Skin epidermis (tissue), 12 donors: ENCODE measurements at regions not wholly inside any gene's neighbourhood (a gene's known extent, or its start where the extent isn't known, plus 50 kb on each side); places are given as distances from the start of the nearest gene placed in this dataset.

Source experiments
- H3K27ac ChIP-seq, 21 experiments: fragments of 200-600 bp; sonication (generic) in 11 of 21; one replicate each; pipeline ENCODE4 v1.5.0; 2020; ENCODE audit warnings: mild to moderate bottlenecking in 3 of 21, inconsistent platforms in 2 of 21, moderate library complexity in 2 of 21
- H3K4me3 ChIP-seq, 7 experiments: fragments of 200-600 bp; sonication (generic) in 2 of 7; one replicate each; pipeline ENCODE4 v1.5.0; 2020; ENCODE audit warnings: inconsistent platforms in 2 of 7, mild to moderate bottlenecking in 2 of 7, moderate library complexity in 1 of 7

DNA sequence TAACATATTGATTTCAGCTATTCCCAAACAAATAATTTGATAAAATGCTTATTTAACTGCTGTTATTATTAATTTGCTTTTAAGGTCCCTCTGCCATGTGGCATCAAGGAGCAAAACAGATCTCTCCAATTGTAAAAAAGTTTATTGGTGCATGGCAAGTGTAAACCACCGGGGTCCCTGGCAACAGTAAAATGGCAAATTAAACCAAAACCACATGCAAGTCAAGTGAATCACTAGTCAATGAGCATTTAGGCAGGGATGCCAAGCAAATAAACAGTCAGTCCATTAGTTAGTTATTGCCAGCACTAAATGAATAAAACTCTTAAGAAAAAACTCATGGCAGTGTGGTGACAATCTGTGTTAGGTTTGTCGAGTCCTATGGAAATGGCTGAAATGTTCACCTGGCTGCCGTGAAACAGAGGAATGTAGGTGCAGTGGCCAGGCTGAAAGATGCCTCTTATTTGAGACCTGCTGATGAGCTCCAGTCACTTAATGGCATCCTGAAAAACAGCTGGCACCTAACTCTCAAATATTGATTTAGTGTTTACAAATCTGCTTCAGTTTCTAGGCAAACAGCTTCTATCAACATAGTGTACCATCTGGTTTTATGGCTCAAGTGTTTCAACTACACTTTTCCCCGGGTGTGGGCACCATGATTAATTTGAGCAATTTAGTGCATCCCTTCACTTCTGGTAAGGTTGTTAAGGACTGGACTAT lies 296.5 kb upstream of the ITGA1 start:
- no peak overlapping the region for H3K27ac ChIP-seq
- H3K4me3 ChIP-seq, result no peak overlapping the region

DNA sequence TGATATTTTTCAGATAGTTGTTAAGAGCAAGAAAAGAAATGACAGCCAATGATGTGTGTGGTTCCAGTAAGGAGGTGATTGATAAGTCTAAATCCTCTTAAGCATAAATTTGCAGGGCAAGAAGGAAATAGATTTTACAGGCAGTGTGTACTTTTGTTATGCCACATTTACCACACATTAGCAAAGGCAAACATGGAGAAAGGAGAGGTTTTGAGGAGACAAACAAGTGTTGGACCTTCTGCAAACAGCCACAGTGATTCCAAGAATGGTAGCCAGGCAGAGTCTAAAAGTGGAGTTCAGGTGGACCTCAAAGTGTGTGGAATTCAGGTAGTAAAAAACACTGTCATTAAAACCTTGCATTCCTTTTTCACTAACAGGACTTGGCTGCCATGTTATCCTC lies 295.9 kb upstream of the ITGA1 start:
- H3K4me3 ChIP-seq, result no peak overlapping the region
- H3K27ac ChIP-seq, result no peak overlapping the region

DNA sequence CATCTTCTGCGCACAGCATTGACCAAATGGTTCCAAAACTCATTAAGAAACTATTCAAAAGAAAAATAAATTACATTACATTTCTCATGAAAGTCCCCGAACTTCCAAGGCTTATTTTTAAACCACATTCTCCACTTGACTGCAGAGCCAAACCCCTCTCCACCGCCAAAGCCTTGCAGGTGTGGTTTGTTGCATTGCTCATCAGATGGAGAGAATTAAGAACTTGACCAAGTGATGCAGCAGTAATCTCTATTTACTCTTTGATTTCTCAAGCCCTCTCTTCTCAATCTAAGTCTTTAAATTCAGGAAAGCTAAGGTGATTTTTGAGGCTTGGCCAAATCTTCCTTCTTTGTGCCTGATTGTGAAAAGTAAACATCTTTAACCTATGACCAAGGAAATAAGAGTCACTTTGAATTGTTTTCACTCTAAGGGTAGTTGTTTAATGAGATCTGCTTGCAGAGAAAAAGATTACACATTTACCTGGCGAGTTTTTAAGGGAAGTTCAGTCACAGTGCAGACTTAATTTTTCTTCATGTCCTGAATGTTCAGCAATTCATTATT lies 290.5 kb upstream of the ITGA1 start:
- H3K27ac ChIP-seq, result no peak overlapping the region
- no peak overlapping the region for H3K4me3 ChIP-seq

DNA sequence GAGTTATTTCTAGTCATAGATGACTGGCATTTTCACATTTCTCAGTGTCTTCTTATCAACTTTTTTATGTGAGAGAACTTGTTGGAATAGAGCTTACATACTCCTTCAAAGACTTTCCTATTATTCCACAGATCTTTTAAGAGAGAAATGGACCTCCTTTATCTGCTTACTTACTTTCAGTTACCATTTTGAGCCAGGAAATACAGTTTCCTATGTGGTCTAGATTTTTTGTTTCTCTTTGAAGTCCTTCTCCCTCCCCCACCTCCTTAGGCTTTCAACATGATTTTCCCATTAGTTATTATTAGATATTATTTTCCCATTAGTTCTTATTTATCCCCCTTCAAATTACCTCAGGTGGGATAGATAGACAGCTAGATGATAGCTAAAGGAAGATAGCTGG lies 289.1 kb upstream of the ITGA1 start:
- Histone ChIP-seq H3K4me3 (no peak overlapping the region), H3K27ac (no peak overlapping the region)

DNA sequence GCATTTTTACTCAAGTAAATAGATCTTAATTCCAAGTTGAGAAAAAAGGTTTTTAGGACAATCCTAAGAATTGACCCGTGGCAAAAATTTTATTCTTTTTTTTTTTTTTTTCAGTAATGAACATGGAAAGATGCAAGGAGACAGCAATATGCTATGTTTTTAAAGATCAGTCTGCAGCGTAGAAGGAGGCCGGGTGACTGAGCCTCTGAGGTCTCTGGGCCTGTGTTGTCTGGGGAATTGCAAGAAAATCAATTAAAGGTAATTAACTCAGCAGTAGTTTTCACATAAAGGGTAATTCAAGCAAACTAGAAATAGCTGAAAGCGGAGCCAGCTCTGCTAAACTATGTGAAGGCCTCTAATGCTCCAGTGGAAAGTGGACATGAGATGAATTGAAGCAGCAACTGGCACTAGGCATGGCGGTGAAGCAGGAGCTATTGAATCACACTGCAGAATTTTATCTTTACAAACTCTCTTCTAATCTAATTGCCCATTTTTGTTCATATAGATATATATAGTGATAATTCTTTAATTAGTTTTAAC lies 285.2 kb upstream of the ITGA1 start:
- H3K4me3 ChIP-seq, result no peak overlapping the region
- H3K27ac ChIP-seq, result no peak overlapping the region

DNA sequence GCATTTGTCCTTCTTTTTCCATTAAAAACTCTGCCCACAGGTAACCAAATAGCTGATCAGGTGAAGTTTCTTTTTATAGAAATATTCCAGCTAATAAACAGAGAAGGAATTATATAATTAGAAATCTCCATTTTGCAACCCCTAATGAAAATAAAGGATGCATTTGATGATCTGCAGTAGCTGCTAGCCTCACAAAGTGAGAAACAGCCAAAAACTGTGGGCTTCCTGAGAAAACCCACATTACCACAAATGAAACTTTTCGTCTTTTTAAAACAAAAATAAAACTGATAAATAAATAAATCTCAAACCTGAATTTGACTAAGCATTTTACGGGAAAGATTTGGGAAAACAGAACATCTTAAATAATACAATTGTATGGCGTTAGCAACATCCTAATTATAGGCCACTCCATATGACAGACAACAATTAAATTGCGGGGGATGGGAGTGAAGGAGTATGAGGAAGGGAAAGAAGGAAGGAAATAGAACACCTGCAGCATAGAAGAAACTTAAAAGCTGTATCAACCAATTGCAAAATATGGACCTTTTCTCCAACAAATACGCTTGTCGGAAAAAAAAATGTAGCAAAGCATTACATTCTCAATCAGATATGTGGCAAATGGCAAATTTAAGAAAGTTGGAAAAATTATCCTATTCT lies 283.0 kb upstream of the ITGA1 start:
- Histone ChIP-seq H3K27ac (no peak overlapping the region), H3K4me3 (no peak overlapping the region)

DNA sequence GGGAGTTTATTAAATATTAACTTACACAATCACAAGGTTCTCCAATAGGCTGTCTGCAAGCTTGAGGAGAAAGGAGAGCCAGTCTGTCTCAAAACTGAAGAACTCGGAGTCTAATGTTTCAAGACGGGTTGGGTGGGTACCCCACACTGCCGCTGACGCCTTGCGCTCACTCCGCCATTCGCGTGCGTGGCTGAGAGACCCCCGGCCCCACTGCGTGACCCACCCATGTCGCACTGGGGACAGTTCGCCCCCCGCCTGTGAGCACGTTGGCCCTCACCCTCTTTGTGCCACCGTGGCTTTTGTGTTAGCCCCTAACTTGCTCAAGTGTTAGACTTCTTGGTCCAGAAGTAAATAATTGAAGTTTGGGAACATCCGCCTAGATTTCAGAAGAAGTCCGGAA lies 270.0 kb upstream of the ITGA1 start:
- H3K27ac ChIP-seq, result no peak overlapping the region

DNA sequence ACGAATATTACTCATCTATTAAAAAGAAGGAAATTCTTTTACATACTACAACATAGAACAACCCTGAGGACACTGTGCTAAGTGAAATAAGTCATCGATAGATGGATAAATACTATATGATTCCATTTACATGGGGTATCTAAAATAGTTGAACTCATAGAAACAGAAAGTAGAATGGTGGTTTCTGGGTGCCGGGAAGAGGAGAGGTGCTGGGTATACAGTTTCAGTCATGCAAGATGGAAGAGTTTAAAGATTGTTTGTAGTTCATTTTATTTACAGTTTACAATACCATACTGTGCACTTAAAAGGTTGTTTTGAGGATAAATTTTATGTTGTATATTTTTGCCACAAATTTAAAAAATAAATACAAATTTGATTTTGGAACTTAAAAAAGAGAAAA lies 267.5 kb upstream of the ITGA1 start:
- H3K4me3 ChIP-seq, result no peak overlapping the region
- no peak overlapping the region for H3K27ac ChIP-seq

More for the DNA sequence above, 270.0 kb upstream of the ITGA1 start:
- no peak overlapping the region for H3K4me3 ChIP-seq

DNA sequence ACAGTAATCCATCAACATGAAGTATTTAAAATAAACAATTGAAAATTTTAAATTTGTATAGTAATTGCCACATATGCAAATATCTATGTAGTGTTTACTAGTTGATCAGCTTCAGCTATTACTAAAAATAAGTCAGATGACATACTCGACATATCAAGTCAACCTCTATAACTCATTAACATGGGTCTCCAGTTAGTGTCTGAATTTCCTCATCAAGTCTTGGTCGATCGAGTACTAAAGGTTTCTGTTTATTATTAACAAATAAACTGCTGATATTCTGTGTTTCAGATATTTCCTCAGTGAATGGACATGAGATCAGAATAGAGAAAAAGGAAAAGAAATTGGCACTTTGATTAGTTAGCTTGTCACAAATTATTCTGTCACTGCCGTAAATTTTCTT lies 266.5 kb upstream of the ITGA1 start:
- Histone ChIP-seq H3K27ac (no peak overlapping the region), H3K4me3 (no peak overlapping the region)

DNA sequence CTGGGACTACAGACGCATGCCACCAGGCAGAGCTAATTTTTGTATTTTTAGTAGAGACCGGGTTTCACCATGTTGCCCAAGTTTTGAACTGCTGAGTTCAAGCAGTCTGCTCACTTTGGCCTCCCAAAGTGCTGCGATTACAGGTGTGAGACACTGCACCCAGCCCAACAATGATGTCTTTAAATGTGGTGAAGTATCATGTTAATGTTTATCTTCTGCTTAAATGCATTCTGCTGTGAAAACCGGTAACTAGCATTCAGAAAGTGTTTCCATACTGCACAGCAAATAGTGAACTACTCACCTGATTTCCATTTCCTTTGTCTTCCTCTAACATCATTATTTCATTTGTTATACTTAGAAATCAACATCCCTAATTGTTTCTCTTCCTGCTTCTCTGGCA lies 264.0 kb upstream of the ITGA1 start:
- H3K27ac ChIP-seq, result no peak overlapping the region
- no peak overlapping the region for H3K4me3 ChIP-seq

DNA sequence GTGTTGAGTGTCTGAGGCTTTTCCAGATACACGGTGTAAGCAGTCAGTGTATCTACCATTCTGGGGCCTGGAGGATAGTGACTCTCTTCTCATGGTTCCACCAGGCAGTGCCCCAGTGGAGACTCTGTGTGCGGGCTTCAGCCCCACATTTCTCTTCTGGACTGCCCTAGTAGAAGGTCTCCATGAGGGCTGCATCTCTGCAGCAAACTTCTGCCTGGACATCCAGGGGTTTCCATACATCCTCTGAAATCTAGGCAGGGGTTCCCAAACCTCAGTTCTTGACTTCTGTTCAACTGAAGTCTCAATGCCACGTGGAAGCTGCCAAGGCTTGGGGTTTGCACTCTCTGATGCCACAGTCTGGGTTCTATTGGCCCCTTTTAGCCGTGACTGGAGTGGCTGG lies 256.6 kb upstream of the ITGA1 start:
- Histone ChIP-seq H3K27ac (no peak overlapping the region), H3K4me3 (no peak overlapping the region)

DNA sequence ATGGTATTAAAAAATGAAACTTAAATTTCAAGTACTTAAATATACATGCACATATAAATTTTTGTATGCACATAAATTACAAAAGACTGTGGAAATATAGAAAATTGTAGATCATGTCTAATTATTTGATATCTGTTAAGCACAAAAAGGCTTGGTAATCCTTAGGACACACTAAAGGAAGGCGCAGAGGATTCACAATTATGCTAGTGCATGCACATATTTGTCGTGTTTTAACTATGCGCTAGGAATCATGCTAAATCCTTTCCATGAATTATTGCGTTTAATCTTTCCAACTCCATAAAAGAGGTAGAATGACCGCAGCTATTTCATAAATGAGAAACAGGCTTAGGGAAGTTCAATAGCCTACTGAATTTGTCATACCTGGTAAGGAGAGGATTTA lies 244.1 kb upstream of the ITGA1 start:
- Histone ChIP-seq H3K4me3 (no peak overlapping the region), H3K27ac (no peak overlapping the region)

DNA sequence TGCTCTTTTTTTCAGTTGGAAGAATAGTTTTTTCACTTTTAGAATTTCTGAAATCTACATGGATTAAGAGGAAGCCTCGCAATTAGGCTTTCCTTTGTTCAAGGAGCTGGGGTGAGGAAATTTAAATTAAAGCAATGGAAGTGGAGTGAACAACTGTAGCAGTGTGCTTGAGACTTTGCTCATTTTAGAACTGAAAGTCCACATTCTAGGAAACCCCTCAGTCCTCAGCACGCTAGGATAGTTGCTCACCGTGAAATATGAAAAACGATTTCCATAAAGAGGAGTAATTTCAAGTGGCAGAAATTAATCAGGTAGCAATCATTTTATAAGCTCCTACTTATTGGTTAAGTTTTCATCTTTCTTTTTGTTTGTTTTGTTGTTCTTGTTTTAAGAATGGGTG lies 243.0 kb upstream of the ITGA1 start:
- no peak overlapping the region for H3K4me3 ChIP-seq
- H3K27ac ChIP-seq, result no peak overlapping the region

DNA sequence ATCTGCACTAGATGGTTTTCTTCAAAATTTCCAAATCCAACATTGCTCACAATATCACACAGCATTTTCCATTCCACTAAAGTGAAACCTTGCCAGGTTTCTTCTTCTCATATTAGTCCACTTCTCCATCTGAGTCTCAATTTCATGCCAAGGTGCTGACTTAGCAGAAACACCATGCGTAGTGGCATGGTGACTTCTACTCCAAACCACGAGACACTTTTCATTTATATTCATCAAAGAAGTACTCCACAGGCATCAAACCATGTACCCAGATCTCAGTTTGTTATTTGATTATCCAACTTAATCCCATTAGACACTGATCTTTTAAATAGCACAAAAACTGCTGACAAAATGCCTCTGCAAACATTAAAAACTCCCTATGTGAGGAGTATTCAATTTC lies 233.4 kb upstream of the ITGA1 start:
- Histone ChIP-seq H3K4me3 (no peak overlapping the region), H3K27ac (no peak overlapping the region)

DNA sequence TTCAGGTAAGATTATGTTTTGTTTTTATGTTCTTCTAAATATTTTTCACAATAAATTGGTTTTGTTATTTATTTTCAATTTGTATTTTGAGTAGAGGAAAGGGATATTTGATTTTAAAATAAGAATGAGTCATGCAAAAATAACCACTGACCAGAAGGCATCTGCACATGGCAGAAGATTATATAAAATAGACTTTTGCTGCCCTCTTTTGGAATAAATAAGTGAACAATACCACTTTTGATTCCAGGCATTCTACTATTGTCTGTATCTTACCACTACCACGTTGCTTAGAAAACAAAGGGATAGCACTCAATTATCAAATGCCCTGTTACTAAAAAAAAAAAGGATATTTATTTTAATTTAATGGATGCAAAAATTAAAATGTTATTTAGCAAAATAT lies 227.3 kb upstream of the ITGA1 start:
- Histone ChIP-seq H3K27ac (no peak overlapping the region), H3K4me3 (no peak overlapping the region)

DNA sequence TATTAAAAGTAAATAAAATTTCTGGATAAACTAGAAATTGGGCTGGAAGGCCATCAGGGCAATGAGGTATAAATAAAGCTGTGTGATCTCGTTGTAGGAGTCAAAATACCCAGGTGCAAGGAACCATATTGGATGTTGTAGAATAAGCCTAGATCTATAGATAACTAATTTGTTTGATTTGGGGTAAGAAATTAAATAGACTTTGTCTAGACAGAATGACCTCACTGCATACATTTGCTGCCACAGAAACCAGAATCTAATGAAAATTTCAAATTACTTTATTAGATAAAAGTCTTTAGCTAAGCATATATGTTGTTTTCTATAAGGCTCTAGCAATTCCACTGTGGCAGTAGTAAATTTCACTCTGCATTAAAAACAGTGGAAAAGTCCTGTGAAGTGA lies 225.2 kb upstream of the ITGA1 start:
- no peak overlapping the region for H3K27ac ChIP-seq
- H3K4me3 ChIP-seq, result no peak overlapping the region

DNA sequence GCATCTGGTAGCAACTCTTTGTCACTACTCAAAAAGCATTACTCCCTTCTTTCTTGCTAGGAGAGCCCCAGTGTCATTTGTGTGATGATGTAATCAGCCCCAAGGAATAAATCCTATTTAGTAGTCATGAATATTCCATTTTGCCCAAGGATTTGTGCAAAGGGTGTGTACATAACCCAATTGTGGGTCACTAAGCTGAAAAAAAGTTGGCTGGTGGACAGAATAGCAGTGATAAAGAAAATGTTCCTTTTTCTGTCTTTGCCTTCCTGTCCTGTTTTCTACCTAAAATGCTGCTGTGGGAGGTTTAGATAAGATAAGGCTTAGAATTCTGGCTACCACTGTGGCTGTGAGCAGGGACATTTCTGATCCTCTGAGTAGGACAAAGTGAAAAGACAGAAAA lies 223.1 kb upstream of the ITGA1 start:
- no peak overlapping the region for H3K4me3 ChIP-seq
- H3K27ac ChIP-seq, result no peak overlapping the region

DNA sequence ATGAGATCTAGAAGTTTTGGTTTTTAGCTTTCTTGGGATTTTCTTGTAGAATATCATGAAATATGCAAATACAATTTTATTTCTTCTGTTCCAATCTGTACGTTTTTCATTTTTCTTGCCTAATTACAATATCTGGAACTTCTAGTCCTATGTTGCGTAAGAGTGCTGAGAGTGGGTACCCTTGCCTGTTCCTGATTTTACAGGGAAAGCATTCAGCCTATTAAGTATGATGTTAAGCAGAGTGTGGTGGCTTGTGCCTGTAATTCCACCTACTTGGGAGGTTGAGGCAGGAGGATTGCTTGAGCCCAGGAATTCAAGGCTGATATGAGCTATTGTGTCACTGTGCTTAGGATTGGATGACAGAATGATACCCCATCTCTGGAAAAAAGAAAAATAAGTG lies 210.2 kb upstream of the ITGA1 start:
- Histone ChIP-seq H3K27ac (no peak overlapping the region), H3K4me3 (no peak overlapping the region)

DNA sequence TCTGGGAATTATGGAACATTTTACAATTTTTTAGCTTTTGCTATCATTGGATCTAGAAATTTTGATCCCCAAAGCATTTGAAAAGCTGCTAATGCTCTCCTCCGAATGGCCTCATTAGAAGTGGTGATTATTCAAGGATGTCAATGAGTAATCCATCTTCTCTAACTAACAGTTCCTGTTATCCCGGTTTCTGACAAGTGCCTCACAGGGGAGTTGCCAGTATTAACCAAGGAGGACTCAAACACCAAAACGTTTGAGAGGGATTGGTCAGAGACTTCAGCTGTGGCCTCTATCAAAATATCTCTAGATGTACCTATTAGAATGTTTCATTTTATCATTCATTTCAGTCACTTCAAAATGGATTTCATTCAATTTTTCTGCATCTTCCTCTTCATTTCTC lies 208.3 kb upstream of the ITGA1 start:
- Histone ChIP-seq H3K4me3 (no peak overlapping the region), H3K27ac (no peak overlapping the region)

DNA sequence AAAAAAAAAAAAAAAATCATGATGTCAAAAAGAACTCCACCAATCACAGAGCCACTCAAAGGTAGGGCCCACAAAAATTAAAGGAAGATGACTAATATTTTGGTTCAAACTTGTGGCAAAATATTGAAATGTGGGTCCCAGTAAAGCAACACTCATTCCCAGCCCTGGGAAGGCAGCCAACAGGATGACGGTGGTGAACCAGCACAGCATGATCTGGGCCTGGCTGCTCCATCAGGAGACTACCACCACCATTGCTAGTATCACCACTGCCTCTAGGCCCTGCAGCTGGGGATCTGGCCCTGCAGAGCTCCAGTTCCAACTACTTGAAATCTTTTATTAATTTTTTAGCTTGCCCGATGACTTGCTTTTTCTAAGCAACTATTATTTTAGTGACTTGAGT lies 206.8 kb upstream of the ITGA1 start:
- H3K27ac ChIP-seq, result no peak overlapping the region
- no peak overlapping the region for H3K4me3 ChIP-seq

DNA sequence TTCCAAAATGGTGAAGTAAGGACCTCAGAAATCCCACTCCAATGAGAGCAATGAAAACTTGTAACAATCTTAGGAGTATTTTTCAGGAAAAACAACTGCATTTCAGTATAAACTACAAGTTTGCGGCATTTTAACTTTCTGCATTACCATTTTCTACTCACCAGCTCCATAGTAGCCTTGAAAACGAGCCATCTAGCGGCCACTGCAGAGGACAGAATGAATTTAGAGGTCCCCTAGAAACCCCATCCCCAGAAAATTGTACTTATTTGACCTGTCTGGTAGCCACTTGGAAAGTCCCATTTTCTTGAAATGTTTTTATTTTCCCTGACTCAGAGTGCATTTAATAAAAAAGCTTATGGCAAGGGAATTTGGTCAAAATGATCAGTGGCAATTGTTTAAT lies 205.4 kb upstream of the ITGA1 start:
- no peak overlapping the region for H3K4me3 ChIP-seq
- no peak overlapping the region for H3K27ac ChIP-seq
